HepG2 (cell line): ENCODE measurements at regions not wholly inside any gene's neighbourhood (a gene's known extent, or its start where the extent isn't known, plus 50 kb on each side); places are given as distances from the start of the nearest gene placed in this dataset.
A peak's percentile ranks its signal among the peaks of the same experiment; 100 is the strongest.

Experiments
- ATAC-seq: fragments of 200-7000 bp; cut with Tn5 transposase; 3 replicates; pipeline ENCODE4 v1.9.1; 2020; ENCODE audit warnings: mild to moderate bottlenecking, moderate library complexity
- BruUV-seq: library from RNA; stranded (reverse); fragments of 400-500 nt; replicated peaks from 2 replicates; lab custom pipeline; 2021; lab: Mats Ljungman, UMichigan
- CTCF ChIA-PET: fragments of 300-600 bp; formaldehyde crosslinking; extraction: SDS; loops from one replicate; lab custom pipeline; 2021; ENCODE audit warnings: low total read pairs, inconsistent platforms, low intra/inter-chr PET ratio; lab: Yijun Ruan, JAX
- POLR2A ChIA-PET: fragments of 350-600 bp; sonication (Branson Sonifier 250); formaldehyde crosslinking; loops from one replicate; lab custom pipeline; 2020; ENCODE audit warnings: antibody characterized with exemption, inconsistent platforms; lab: Yijun Ruan, JAX
- DNase-seq: peaks from one replicate; pipeline ENCODE4 v3.0.0-alpha.2; 2015; ENCODE audit warnings: low spot score
- FAIRE-seq: peaks from 3 replicates; lab custom pipeline; 2011; peaks lifted over from hg19 to GRCh38; lab: Jason Lieb, UNC
- H2AFZ ChIP-seq: one replicate; pipeline ENCODE4 v1.6.1; 2011; ENCODE audit warnings: low read length, inconsistent platforms
- H3K27ac ChIP-seq: fragments of 300-600 bp; 3 replicates; pipeline ENCODE4 v1.8.0; 2011; ENCODE audit warnings: mixed run types, mild to moderate bottlenecking, mixed read lengths, low read length, inconsistent platforms; ENCODE audit not compliant: insufficient read depth; ENCODE audit errors: extremely low read length
- H3K27me3 ChIP-seq, 2 experiments: fragments of 200-600 bp in 1 of 2; 2 replicates in 1 of 2; 3 replicates in 1 of 2; pipeline versions ENCODE4 v1.6.0 to v1.8.0; 2011; ENCODE audit warnings: low read length in 2 of 2, mild to moderate bottlenecking in 2 of 2, moderate library complexity in 2 of 2, inconsistent platforms in 1 of 2; ENCODE audit not compliant: insufficient read depth in 2 of 2, control insufficient read depth in 1 of 2
- H3K36me3 ChIP-seq, 2 experiments: fragments of 200-600 bp in 1 of 2; replicated peaks in 1 of 2; 2 replicates in 1 of 2; 3 replicates in 1 of 2; pipeline versions ENCODE4 v1.5.1 to v1.8.0; 2011; ENCODE audit warnings: low read length in 2 of 2, inconsistent platforms in 1 of 2; ENCODE audit not compliant: insufficient read depth in 2 of 2, control insufficient read depth in 1 of 2
- H3K4me1 ChIP-seq: 2 replicates; pipeline ENCODE4 v1.5.1; 2012; ENCODE audit warnings: low read length, inconsistent platforms; ENCODE audit not compliant: insufficient read depth
- H3K4me2 ChIP-seq: 2 replicates; pipeline ENCODE4 v1.6.0; 2011; ENCODE audit warnings: low read depth, low read length, inconsistent platforms
- H3K4me3 ChIP-seq, 3 experiments: fragments of 200-600 bp in 1 of 3; sonication (generic), shearing (Covaris generic) in 1 of 3; replicated peaks in 1 of 3; 2 replicates each; pipeline ENCODE4 v1.5.1; 2011 to 2016; ENCODE audit warnings: low read length in 3 of 3, inconsistent platforms in 2 of 3, low read depth in 2 of 3, mild to moderate bottlenecking in 2 of 3, control low read depth in 1 of 3, mixed read lengths in 1 of 3; ENCODE audit not compliant: insufficient read depth in 1 of 3
- H3K79me2 ChIP-seq: one replicate; pipeline ENCODE4 v1.6.1; 2011; ENCODE audit warnings: low read length, inconsistent platforms; ENCODE audit not compliant: insufficient read depth
- H3K9ac ChIP-seq: 2 replicates; pipeline ENCODE4 v1.6.0; 2011; ENCODE audit warnings: mild to moderate bottlenecking, low read depth, low read length, inconsistent platforms; ENCODE audit not compliant: insufficient read depth
- H3K9me3 ChIP-seq: 2 replicates; pipeline ENCODE4 v1.5.1; 2012; ENCODE audit warnings: mild to moderate bottlenecking, low read length
- H4K20me1 ChIP-seq: 2 replicates; pipeline ENCODE4 v1.6.0; 2011; ENCODE audit warnings: inconsistent platforms, mild to moderate bottlenecking, low read length, moderate library complexity; ENCODE audit not compliant: insufficient read depth
- ATF3 ChIP-seq: sonication (generic); formaldehyde crosslinking; IDR thresholded peaks from 2 replicates; pipeline ENCODE4 v1.4.0; 2020; ENCODE audit warnings: missing genetic modification reagents
- BORCS8-MEF2B ChIP-seq: sonication (generic); formaldehyde crosslinking; IDR thresholded peaks from 2 replicates; pipeline ENCODE4 v1.8.0; 2022; ENCODE audit warnings: mild to moderate bottlenecking, missing genetic modification reagents
- CEBPG ChIP-seq: IDR thresholded peaks from 2 replicates; pipeline ENCODE4 v1.6.1; 2016
- CTCF ChIP-seq: sonication (generic); formaldehyde crosslinking; IDR thresholded peaks from 2 replicates; pipeline ENCODE4 v1.5.0; 2020; ENCODE audit warnings: mild to moderate bottlenecking, missing genetic modification reagents, moderate library complexity
- GABPB1 ChIP-seq: IDR thresholded peaks from 2 replicates; pipeline ENCODE4 v1.6.1; 2016; ENCODE audit warnings: mild to moderate bottlenecking, missing genetic modification reagents, moderate library complexity, missing compliant biosample characterization
- NFYC ChIP-seq: IDR thresholded peaks from 2 replicates; pipeline ENCODE4 v1.6.1; 2016; ENCODE audit warnings: missing genetic modification reagents, missing compliant biosample characterization
- SATB2 ChIP-seq: sonication (generic); formaldehyde crosslinking; IDR thresholded peaks from 2 replicates; pipeline ENCODE4 v1.5.0; 2020; ENCODE audit warnings: missing genetic modification reagents
- SIX1 ChIP-seq: sonication (generic); formaldehyde crosslinking; IDR thresholded peaks from 2 replicates; pipeline ENCODE4 v1.4.0; 2020; ENCODE audit warnings: missing genetic modification reagents, borderline replicate concordance
- TFAP4 ChIP-seq: sonication (generic); IDR thresholded peaks from 2 replicates; pipeline ENCODE4 v1.6.1; 2016; ENCODE audit warnings: low read depth, borderline replicate concordance
- ZBTB1 ChIP-seq: sonication (generic); formaldehyde crosslinking; IDR thresholded peaks from 2 replicates; pipeline ENCODE4 v1.4.0; 2020; ENCODE audit warnings: missing genetic modification reagents, borderline replicate concordance
- ZFY ChIP-seq: sonication (generic); formaldehyde crosslinking; IDR thresholded peaks from 2 replicates; pipeline ENCODE4 v1.4.0; 2020; ENCODE audit warnings: missing genetic modification reagents
- WGBS: methylation state at CpG from one replicate; pipeline ENCODE4 v1.1.6; 2017; ENCODE audit warnings: low lambda C conversion rate; 5-methylcytosine and 5-hydroxymethylcytosine counted together
- in situ Hi-C: cut with HindIII; loops from 2 replicates; pipeline ENCODE4 v1.10.0; 2017; ENCODE audit warnings: low pct_unique_long_range_greater_than_20kb; ENCODE audit not compliant: extremely low pct_ligation_motif_present
- intact Hi-C: fragments of 100-400 bp; cut with micrococcal nuclease; formaldehyde crosslinking; loops from one replicate; pipeline ENCODE4 v1.10.0; 2022; ENCODE audit not compliant: unreplicated experiment

- TF ChIP-seq GABPB1 (CRISPR knock-in tag) (peak; percentile 42; the same call in 1 of the 2 replicates), CTCF (CRISPR knock-in tag) (peak; percentile 94), BORCS8-MEF2B (CRISPR knock-in tag) (0 out of 2 replicates have a peak, but pooled peaks have one; percentile 23)
- TF ChIP-seq, all 625 proteins: peak for 14
These were observed 135.6 kb upstream of the PPP1R26 start (continued) for GRCh38 chr9:135343837-135344522.

- Histone ChIP-seq H3K9ac (no peak overlapping the region), H3K36me3 (no peaks in the 10 kb centered on the region), H3K4me1 (no peaks in the 10 kb centered on the region), H2AFZ (no peak overlapping the region), H3K4me2 (no peak overlapping the region), H3K4me3 (no peak overlapping the region), H4K20me1 (peaks cover 8% of the 10 kb centered on the region; the same call in 1 of the 2 replicates), H3K79me2 (no peaks in the 10 kb centered on the region), H3K27me3 (peaks cover 14 to 83% of the 10 kb centered on the region in 2 experiments), H3K9me3 (no peaks in the 10 kb centered on the region), H3K27ac (no peak overlapping the region)
- POLR2A ChIA-PET, result no interaction called here
- no peak for DNase-seq
- intact Hi-C loops, result no loop called here
- TF ChIP-seq ZFY (CRISPR knock-in tag), result no peak
- no peak for TF ChIP-seq SATB2 (CRISPR knock-in tag)
- TF ChIP-seq ATF3 (CRISPR knock-in tag), result no peak
- no peak for TF ChIP-seq SIX1 (CRISPR knock-in tag)
- TF ChIP-seq TFAP4, result no peak
- no peak for TF ChIP-seq NFYC
- no peak for TF ChIP-seq ZBTB1 (CRISPR knock-in tag)
- no peak for TF ChIP-seq CEBPG (CRISPR knock-in tag)
- CTCF ChIA-PET, result interaction anchor here (3.8 kb wide), 1 partner anchor 258 kb away, joined by 38 read pairs; the partner anchor contains the start of gene OLFM1
- FAIRE-seq, result no peak
- no peak for ATAC-seq
- no TSS peak for BruUV-seq
- in situ Hi-C loops, result no loop called here
- 0% methylated on average over 3 of the region's 7 CpGs for WGBS
These were observed 135.1 kb upstream of the PPP1R26 start for GRCh38 chr9:135344523-135344901.
